ENCODE measurements at regions not wholly inside any gene's neighbourhood (a gene's known extent, or its start where the extent isn't known, plus 50 kb on each side); places are given as distances from the start of the nearest gene placed in this dataset.

GRCh38 chr3:68142441-68142840 lies 488.0 kb upstream of the SUCLG2 start:
- no peak for DNase-seq

- no peak for DNase-seq
These were observed 485.5 kb upstream of the SUCLG2 start for GRCh38 chr3:68139897-68140296.

DNA sequence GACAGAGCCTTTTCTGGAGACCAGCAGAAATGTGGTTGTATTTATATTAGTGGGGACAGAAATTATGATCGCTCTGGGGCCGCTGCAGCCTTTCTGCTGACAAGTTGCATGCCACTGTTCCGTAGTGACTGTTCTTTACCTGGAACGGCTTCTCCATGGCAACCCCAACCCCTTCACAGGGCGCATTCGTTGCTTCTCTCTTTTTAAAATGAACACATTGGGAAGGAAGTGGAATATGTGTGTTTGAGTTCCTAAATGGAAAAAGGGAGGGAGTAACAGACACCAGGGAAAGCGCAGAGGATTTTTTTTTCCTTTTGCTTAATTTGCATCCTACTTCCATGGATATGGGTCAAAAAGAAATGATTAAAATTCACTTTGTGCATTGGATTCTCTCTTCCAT lies 482.0 kb upstream of the SUCLG2 start:
- DNase-seq, result no peak

DNA sequence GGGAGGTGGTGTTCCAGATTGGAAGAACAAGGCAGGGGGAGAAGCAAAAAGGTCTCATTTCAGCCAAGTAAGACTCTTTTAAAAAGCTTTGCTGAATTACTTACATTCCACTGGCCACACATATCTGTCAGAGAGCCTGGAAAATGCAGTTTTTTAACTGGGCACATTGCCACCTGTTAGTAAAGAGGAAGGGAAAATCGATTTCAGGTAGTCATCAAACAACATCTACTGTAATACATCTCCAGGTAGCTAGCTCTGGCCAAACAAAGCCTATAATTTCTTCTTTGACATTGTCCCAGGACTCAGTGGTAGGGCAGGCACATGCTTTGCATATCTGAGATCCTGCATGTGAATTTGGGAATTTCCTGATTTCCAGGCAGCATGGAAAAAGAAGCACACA lies 480.7 kb upstream of the SUCLG2 start:
- no peak for DNase-seq

GRCh38 chr3:68129065-68129464 lies 474.7 kb upstream of the SUCLG2 start:
- DNase-seq, result no peak

DNA sequence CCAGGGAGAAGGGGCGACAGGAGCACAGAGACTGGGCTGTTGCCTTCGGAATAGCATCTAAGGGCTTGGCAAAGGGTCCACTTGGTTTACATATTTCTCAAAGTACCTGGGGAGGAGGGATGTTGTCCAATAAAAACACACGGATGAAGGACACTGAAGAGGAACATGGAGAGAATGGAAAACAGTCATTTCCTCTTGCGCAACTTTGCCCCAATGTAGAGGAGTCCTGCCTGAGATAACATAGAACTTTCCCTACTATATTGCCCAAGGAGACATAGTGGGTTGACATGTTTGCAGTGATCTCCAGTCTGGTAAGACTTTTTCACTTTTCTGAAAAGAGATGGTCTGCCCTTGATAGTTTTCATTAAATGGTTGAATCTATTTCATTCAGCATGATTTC lies 468.8 kb upstream of the SUCLG2 start:
- DNase-seq, result no peak

DNA sequence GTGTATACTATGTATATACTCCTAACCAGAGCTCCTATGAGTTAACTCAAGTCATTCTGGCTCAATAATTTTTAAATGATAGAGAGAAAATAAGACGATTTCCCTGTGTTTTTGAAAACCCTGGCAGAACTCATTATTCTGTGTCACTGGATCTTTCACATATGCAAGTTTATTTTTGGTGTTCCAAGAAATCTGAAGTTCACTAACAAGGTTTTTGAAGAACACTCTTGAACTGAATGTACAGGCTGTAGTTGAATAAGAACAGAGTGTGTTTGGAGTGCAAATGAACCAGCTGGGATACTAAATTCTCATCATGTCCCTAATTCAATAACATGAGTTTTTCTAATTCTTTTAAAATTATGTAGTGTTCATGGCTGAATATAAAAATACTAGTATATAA lies 466.9 kb upstream of the SUCLG2 start:
- DNase-seq, result no peak

DNA sequence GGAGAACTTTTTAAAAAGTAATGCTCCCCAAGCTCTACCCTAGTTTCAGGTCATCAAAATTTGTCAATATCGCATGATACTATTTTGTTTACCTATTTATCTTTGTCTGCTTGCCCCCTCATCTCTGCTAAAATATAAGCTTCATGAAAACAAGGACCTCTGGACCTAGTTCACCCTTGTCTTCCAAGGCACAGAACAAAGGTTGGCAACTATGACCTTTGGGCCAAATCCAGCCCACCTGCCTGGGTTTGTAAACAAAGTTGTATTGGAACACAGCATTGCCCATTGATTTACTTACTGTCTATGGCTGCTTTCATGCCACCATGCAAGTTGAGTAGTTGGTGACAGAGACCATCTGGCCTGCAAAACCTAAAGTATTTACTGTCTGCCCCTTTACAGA lies 462.2 kb upstream of the SUCLG2 start:
- no peak for DNase-seq

- DNase-seq, result no peak
These were observed 449.4 kb upstream of the SUCLG2 start for GRCh38 chr3:68103811-68104210.

- DNase-seq, result no peak
These were observed 436.2 kb upstream of the SUCLG2 start for GRCh38 chr3:68090571-68090970.

- DNase-seq, result no peak
These were observed 435.2 kb upstream of the SUCLG2 start for GRCh38 chr3:68089572-68090011.

DNA sequence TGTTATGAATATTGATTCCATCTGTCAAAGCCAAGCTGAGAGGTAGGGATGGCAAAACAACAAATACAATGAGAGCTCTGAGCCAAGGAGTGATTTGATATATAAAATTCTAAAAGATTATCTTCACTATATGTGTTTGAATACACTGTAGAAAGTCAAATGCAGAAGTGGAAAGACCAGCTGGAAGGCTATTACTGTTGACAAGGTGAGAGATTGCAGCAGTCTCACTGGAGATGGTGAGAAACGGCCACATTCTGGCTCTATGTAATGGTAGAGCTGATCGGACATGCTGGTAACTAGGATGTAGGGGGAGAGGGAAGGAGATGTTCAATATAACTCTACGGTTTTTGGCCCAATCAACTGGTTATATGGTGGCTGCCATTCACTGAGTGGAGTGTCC lies 434.2 kb upstream of the SUCLG2 start:
- no peak for DNase-seq

- no peak for DNase-seq
These were observed 433.8 kb upstream of the SUCLG2 start for GRCh38 chr3:68088216-68088615.

DNA sequence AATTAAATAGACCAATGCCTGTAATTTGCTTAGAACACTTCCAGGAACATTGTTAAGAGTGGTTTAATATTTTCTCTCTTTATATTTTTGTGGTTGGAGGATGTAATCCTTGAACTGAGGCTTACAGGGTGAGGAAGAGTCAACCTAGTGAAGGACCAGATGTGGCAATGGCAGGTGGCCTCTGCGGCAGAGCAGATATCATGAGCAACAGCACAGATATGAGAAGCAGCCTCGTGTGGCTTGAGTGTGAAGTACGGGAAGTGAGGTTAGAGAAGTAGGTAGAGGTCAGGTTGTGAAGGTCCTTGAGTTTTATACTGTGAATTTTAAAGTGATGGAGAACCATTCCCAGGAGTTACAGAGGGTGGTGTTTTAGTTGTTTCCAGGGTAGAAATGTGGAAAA lies 417.6 kb upstream of the SUCLG2 start:
- no peak for DNase-seq

- DNase-seq, result no peak
These were observed 415.8 kb upstream of the SUCLG2 start for GRCh38 chr3:68070186-68070585.

GRCh38 chr3:68067314-68067713 lies 412.9 kb upstream of the SUCLG2 start:
- no peak for DNase-seq

DNA sequence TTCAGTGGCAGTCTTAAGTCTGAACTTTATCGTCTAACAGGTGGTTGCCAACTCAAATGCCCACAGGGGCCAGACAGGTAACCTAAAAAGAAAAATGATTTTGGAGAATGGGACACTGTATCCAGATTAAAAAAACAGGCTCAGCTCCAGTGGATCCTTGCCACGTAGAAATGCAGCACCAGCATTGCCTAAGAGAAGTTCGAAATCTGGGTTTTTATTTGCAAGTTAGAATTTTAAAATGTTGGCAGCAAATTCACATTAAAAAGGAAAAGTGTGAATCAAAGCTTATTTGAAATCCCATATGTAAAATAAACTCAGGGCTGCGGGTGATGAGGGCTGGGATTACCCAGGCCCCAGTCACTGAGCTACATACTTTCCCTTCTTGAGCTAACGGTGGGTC lies 408.5 kb upstream of the SUCLG2 start:
- no peak for DNase-seq

DNA sequence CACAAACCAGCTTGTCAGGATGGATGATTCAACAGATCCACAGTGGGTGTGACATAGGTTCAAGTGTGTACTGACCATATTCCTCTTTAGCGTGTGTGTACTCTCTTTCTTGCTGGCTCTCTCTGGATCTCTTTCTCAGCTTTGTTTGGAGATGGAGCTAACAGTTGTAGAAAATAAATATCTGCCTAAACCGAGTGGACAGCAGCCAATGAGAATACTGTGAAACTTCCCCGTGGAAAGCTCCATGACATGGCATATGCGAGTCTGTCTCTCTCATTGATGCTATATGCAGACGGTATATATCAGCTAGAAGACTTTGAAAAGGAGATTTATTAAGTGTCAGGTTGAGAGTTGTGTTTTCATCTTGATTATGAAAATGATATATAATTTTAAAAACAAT lies 406.5 kb upstream of the SUCLG2 start:
- no peak for DNase-seq

DNA sequence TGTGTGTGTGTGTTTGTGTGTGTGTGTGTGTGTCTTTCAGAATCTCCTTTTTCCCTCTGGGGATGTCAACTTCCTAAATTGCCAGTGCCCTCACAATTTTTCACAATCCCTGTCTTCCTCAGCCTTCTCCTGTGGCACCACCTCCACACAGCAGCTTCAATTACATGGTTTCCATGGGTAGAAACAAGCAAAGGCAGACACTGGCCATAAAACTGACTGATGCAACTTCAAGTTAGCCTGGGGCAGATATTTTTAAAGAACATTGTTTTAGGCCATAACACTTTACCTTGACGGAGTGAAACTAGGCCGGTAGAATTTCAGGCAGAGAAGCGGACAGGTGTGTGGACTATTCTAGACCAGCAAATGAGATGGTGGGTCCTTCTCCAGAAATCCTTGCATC lies 405.8 kb upstream of the SUCLG2 start:
- no peak for DNase-seq

DNA sequence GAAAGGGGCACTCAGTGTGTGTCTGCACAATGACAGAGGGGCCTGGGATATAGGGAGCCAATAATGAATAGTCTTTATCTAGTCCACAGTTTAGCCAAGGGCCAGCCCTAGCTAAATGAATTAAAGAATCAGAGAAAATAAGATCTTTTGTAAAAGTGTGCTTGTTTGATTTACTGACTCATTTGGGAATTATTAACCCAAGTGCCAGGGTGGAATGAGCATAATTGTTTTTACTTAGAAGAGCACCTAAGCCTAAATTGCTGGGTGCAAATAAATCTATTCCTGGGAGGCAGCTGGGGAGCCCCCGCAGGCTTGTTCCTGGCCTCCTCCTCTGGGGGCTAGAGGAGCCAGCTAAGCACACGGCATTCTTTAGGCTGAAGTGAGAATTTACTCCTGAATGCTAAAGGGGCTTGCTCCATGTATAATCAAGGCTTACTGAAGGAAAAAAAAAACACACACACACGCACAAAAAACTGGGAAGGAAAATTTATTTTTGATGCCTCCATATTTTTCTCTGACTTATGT lies 405.3 kb upstream of the SUCLG2 start:
- no peak for DNase-seq

DNA sequence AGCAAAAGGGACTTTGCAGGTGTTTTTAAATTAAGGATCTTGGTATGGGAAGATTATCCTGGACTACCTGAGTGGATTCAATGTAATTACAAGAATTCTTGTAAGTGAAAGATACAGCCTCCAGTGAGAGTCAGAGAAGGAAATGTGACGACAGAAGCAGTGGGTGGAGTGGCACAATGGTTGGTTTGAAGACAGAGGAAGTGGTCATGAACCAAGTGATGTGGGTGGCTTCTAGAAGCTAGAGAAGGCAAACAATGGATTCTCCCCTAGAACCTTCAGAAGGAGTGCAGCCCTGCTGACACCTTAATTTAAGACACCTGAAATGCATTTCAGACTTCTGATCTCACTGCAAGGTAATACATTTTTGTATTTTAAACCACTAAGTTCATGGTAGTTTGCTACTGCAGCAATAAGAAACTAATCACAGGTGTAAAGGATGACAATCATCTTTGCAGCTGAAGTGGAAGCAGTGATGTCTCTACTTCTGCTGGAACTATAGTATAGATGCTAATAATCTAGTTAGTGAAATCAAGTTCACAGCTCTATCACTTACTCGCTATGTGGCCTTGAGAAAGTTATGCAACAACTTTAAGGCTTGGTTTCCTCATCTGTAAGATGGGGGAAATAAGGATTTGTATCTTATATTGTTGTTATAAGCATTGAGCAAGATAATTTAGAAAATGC lies 403.4 kb upstream of the SUCLG2 start:
- DNase-seq, result no peak

DNA sequence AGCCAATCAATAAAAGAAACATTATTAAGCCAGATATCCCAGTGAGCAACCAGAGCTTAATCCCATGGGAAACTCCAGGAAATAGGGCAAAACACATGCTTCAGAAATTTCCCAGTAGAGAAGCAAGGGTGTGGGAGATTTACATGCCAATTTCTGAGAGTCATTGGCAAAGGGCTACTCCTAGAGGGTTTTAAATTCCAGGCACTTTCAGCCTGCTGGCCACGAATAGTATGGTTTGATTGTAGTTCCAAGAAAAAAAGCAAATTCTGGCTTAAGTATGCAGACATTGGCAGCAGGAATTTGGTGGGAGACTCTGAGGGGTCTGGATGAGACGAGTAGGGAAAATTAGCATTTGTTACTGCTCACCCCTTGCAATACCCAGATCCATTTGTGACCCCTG lies 402.1 kb upstream of the SUCLG2 start:
- no peak for DNase-seq

GRCh38 chr3:68055215-68055614 lies 400.8 kb upstream of the SUCLG2 start:
- no peak for DNase-seq

GRCh38 chr3:68049776-68050175 lies 395.4 kb upstream of the SUCLG2 start:
- DNase-seq, result no peak

DNA sequence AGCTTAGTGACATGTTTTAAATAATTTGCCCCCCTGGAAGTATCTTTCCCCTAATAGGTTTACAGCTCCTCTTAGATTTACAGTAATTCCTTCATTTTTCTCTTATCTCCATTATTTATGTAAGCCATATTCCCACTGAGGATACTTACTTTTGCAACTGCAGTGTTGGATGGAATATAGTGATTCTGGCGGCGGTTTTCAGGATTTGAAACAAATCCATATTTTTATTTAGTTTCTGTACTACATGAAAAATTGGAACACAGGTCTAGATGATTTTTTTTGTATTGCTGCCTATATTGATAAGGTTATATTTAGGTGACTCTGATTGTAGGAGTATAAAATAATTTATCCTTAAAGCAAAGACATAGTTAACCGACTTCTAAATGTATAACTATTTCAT lies 391.6 kb upstream of the SUCLG2 start:
- no peak for DNase-seq

Measured in NCI-H510A (cell line).